LNCAP (cell line): ENCODE measurements at regions not wholly inside any gene's neighbourhood (a gene's known extent, or its start where the extent isn't known, plus 50 kb on each side); places are given as distances from the start of the nearest gene placed in this dataset.

ENCODE experiments used
- TF ChIP-seq, protein P1 (sequence below): fragments of 450-650 bp; IDR thresholded peaks from 2 replicates; pipeline ENCODE4 v1.5.1; 2017; ENCODE audit warnings: mild to moderate bottlenecking

GRCh38 chr7:65554-65953 is 126.8 kb upstream of the FAM20C start:
- TF ChIP-seq, protein P1, sequence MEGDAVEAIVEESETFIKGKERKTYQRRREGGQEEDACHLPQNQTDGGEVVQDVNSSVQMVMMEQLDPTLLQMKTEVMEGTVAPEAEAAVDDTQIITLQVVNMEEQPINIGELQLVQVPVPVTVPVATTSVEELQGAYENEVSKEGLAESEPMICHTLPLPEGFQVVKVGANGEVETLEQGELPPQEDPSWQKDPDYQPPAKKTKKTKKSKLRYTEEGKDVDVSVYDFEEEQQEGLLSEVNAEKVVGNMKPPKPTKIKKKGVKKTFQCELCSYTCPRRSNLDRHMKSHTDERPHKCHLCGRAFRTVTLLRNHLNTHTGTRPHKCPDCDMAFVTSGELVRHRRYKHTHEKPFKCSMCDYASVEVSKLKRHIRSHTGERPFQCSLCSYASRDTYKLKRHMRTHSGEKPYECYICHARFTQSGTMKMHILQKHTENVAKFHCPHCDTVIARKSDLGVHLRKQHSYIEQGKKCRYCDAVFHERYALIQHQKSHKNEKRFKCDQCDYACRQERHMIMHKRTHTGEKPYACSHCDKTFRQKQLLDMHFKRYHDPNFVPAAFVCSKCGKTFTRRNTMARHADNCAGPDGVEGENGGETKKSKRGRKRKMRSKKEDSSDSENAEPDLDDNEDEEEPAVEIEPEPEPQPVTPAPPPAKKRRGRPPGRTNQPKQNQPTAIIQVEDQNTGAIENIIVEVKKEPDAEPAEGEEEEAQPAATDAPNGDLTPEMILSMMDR, result no peak

- TF ChIP-seq, protein P1, result no peak
These were observed 126.1 kb upstream of the FAM20C start for GRCh38 chr7:66296-66695.

GRCh38 chr7:66741-67140 is 125.6 kb upstream of the FAM20C start:
- TF ChIP-seq, protein P1, result no peak

- TF ChIP-seq, protein P1, result no peak
These were observed 124.5 kb upstream of the FAM20C start for GRCh38 chr7:67661-68395.

- TF ChIP-seq, protein P1, result no peak
These were observed 123.7 kb upstream of the FAM20C start for GRCh38 chr7:68629-69028.

GRCh38 chr7:80259-81067 is 111.9 kb upstream of the FAM20C start:
- TF ChIP-seq, protein P1, result no peak

DNA sequence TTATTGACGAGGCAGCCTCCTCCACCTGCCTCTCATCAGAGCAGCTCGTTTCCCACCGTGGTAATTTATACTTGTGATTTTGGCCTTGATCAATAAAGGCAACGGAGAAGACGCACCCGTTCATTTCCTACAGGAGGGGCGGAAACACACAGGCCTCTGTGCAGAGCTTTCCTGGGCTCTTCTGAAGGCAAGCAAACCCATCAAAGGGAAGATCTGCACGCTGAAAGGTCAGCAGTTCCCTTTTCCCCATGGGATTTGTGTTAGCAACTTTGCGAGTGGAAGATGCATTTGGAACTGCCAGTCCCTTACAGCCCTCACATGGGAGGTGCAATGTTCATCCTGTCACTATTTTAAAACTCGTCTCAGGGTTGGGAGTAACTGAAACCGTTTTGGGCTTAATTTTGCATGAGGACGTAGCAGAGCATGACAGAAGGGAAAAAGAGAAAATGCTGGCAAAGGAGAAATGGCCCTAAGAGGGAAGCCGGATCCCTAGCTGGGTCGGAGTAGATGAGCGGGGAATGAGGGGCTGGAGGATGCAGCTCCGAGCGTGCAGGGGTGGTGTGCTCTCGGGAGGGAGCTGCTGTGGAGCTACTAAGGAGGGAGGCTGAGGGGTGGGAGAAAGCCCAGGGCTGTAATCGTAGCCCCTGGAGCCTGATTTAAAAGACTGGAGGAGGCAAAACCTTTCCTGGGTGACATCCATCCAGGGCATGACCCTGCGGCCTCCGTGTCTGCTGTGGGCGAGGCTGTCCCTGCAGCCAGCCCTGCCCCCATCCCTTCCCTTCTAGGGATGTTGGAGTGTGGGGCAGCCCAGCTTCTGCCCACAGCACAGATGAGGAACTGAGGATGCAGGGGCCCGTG is 111.1 kb upstream of the FAM20C start:
- TF ChIP-seq, protein P1, result no peak
